NCI-H128 (cell line): ENCODE measurements at regions not wholly inside any gene's neighbourhood (a gene's known extent, or its start where the extent isn't known, plus 50 kb on each side); places are given as distances from the start of the nearest gene placed in this dataset.

Experiments
- DNase-seq: peaks from one replicate; lab custom pipeline; 2025; ENCODE audit not compliant: unreplicated experiment; lab: John Stamatoyannopoulos, UW

GRCh38 chr4:59068722-59069418, 1958.7 kb upstream of the IGFBP7 start:
- DNase-seq, result no peak

GRCh38 chr4:59086410-59086809, 1976.2 kb upstream of the IGFBP7 start:
- DNase-seq, result no peak

GRCh38 chr4:59091146-59092142, 1981.3 kb upstream of the IGFBP7 start:
- DNase-seq, result no peak

GRCh38 chr4:59094505-59094904, 1984.3 kb upstream of the IGFBP7 start:
- DNase-seq, result no peak

GRCh38 chr4:59102311-59102710, 1992.1 kb upstream of the IGFBP7 start:
- no peak for DNase-seq

GRCh38 chr4:59120287-59120814, 2010.2 kb upstream of the IGFBP7 start:
- no peak for DNase-seq

- DNase-seq, result no peak
These were observed 2012.4 kb upstream of the IGFBP7 start for GRCh38 chr4:59122626-59123025.

- DNase-seq, result no peak
These were observed 2016.0 kb upstream of the IGFBP7 start for GRCh38 chr4:59126159-59126558.

- no peak for DNase-seq
These were observed 2016.8 kb upstream of the IGFBP7 start for GRCh38 chr4:59127006-59127405.

- DNase-seq, result no peak
These were observed 2017.6 kb upstream of the IGFBP7 start for GRCh38 chr4:59127743-59128142.

- DNase-seq, result no peak
These were observed 2025.2 kb upstream of the IGFBP7 start for GRCh38 chr4:59135248-59135985.

GRCh38 chr4:59161249-59161648, 2038.9 kb upstream of the ADGRL3 start:
- no peak for DNase-seq

- DNase-seq, result no peak
These were observed 2024.5 kb upstream of the ADGRL3 start for GRCh38 chr4:59175617-59176016.

GRCh38 chr4:59179372-59179771, 2020.8 kb upstream of the ADGRL3 start:
- no peak for DNase-seq

GRCh38 chr4:59180161-59180560, 2020.0 kb upstream of the ADGRL3 start:
- DNase-seq, result no peak

GRCh38 chr4:59180969-59181368, 2019.2 kb upstream of the ADGRL3 start:
- no peak for DNase-seq

- no peak for DNase-seq
These were observed 2004.3 kb upstream of the ADGRL3 start for GRCh38 chr4:59195839-59196238.

GRCh38 chr4:59200992-59201391, 1999.1 kb upstream of the ADGRL3 start:
- DNase-seq, result no peak

GRCh38 chr4:59217910-59218631, 1982.1 kb upstream of the ADGRL3 start:
- no peak for DNase-seq

- DNase-seq, result no peak
These were observed 1977.9 kb upstream of the ADGRL3 start for GRCh38 chr4:59222221-59222620.
